ENCODE measurements at regions not wholly inside any gene's neighbourhood (a gene's known extent, or its start where the extent isn't known, plus 50 kb on each side); places are given as distances from the start of the nearest gene placed in this dataset.
"Not testable (repeated sequence)": the region's sequence is repeated elsewhere in the genome, so short reads cannot be mapped to it uniquely, and the experiment has no call there.

DNA sequence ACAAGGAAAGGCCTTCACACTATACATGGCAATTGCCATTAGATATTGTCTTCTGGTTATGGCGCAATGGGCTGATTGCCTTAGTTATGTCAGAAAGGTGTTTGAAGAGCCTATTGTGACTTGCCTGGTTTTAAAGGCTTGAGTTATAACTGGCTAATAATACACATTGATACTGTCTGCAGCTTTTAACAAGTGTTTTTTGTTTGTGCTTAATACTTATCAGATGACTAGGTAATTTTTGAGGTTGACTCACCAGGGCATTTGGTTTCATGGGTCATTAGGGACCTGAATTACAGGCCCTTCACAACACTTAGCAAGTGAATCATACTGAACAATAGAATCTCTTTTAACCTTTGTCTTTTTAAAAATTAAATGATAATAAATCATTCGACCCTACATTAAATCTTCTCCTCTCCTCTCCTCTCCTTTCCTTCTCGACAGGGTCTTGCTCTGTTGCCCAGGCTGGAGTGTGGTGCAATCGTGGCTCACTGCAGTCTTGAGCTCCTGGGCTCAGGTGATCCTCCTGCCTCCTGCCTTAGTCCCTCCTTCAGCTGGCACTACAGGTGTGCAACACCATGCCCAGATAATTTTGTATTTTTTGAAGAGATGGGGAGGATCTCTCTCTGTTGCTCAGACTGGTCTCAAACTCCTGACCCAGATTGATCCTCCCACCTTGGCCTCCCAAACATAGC is 196.3 kb downstream of the JCAD start:
- Histone ChIP-seq H3K36me3 (replicated peaks) (no peaks in the 10 kb centered on the region), H3K27me3 (ENCODE audit: low read depth) (no peaks in the 10 kb centered on the region), H3K9me3 (no peaks in the 10 kb centered on the region), H3K4me1 (no peaks in the 10 kb centered on the region), H3K4me3 (no peak overlapping the region)
- no peak for DNase-seq (ENCODE audit: low spot score in 2 of 2)
- in situ Hi-C loops (cut with MboI; ENCODE audit: low sequenced_read_pairs) = no loop called here

DNA sequence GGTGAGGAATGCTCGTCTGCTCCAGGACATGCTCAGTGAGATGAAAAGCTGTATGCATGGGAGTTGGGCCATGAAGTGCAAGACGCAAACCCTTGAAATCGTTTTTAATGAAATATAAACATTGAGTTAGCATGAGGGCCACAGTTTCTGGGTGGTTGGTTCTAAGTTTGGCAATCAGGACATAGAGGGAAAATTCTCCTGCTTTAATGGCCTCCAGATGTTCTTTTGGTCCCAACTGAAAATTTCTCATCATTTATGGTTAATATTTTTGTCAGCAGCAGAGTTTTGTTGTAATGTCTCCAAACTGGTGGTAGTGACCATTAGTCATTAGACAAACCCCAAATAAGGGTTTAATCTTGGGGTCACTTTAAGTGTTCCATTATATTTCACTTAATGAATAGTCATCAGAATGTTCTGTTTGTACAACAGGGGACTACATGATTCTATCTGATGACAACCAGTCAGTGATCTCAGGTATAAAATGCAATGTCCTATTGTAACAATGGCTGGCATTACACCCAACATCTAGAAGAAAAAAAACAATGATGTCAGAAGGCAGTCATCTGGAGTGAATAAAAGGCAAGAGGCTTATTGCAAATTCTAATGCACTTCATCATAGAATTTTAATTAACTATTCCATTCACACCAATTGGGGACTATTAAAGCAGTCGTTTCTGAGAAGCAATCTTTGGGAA is 197.4 kb downstream of the JCAD start:
- in situ Hi-C loops (cut with MboI; ENCODE audit: low sequenced_read_pairs) = no loop called here

DNA sequence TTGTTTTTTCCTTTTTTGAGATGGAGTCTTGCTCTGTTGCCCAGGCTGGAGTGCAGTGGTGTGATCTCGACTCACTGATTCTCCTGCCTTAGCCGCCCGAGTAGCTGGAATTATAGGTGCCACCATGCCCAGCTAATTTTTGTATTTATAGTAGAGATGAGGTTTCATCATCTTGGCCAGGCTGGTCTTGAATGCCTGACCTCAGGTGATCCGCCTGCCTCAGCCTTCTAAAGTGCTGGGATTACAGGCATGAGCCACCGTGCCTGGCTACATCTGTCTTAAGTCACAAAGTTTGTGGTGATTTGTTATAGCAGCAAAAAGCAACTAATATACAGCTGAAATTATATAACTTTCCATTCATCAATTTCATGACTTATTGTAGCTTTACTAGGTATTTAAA is 198.2 kb downstream of the JCAD start:
- H3K27me3 ChIP-seq (ENCODE audit: low read depth); H3K9me3 ChIP-seq; H3K4me1 ChIP-seq; H3K4me3 ChIP-seq; DNase-seq (ENCODE audit: low spot score in 2 of 2); in situ Hi-C loops (cut with MboI; ENCODE audit: low sequenced_read_pairs); H3K36me3 ChIP-seq (replicated peaks): not testable (repeated sequence)

More for the DNA sequence above, 197.4 kb downstream of the JCAD start:
- Histone ChIP-seq H3K36me3 (replicated peaks) (no peaks in the 10 kb centered on the region), H3K27me3 (ENCODE audit: low read depth) (no peaks in the 10 kb centered on the region), H3K9me3 (no peaks in the 10 kb centered on the region), H3K4me1 (no peaks in the 10 kb centered on the region), H3K4me3 (no peak overlapping the region)
- DNase-seq (ENCODE audit: low spot score in 2 of 2) = no peak

DNA sequence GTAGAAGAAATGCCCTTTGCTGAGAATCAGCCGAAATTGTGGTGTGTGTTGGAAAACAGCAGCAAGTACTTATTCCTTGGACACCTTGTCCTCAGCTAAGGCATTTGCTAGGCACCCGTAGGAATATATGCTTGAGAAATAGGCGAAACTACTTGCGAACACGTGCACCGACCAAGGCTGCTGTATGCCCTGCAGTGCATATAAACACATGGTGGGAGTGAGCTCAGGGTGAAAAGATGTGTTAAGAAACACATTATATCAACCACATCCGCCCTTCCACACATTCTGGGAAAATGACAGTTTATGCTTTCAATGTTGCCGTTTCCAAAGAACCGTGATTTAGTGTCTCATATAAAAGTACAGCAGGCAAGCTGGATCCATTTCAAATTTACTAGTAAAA is 199.2 kb downstream of the JCAD start:
- in situ Hi-C loops (cut with MboI; ENCODE audit: low sequenced_read_pairs) = no loop called here
- no peak overlapping the region for H3K4me3 ChIP-seq
- H3K4me1 ChIP-seq = no peaks in the 10 kb centered on the region
- H3K27me3 ChIP-seq (ENCODE audit: low read depth) = no peaks in the 10 kb centered on the region
- no peaks in the 10 kb centered on the region for H3K36me3 ChIP-seq (replicated peaks)
- no peaks in the 10 kb centered on the region for H3K9me3 ChIP-seq
- DNase-seq (ENCODE audit: low spot score in 2 of 2) = no peak

DNA sequence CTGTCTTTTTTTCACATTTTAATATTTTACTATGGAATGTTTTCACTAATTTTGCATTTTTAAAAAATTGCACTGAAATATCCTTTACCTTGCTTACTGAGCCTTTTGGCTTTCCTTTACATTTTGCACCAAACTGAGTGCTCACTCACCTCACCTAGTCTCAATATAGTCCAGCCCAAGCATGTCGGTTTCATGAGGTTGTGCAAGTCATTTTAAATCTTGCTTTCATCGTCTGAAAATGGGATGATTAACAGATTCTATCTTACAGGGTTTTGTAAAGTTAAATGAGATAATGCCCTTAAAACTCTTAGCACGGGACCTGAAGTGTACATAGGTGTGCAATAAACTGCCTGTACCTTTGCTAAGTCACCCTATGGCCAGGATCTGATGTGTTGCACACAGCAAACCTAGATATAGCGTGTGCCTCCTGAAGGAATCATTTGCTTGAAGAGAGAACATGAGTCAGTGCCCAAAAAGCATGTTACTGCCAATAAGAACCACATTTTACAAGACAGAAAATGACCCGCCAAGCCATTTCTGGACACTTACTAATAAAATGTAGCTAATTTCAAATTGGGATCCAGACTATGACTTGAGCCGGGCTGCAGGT is 199.8 kb downstream of the JCAD start:
- in situ Hi-C loops (cut with MboI; ENCODE audit: low sequenced_read_pairs) = no loop called here
- Histone ChIP-seq H3K4me3 (no peak overlapping the region), H3K4me1 (no peaks in the 10 kb centered on the region), H3K36me3 (replicated peaks) (no peaks in the 10 kb centered on the region), H3K27me3 (ENCODE audit: low read depth) (no peaks in the 10 kb centered on the region), H3K9me3 (no peaks in the 10 kb centered on the region)
- no peak for DNase-seq (ENCODE audit: low spot score in 2 of 2)

DNA sequence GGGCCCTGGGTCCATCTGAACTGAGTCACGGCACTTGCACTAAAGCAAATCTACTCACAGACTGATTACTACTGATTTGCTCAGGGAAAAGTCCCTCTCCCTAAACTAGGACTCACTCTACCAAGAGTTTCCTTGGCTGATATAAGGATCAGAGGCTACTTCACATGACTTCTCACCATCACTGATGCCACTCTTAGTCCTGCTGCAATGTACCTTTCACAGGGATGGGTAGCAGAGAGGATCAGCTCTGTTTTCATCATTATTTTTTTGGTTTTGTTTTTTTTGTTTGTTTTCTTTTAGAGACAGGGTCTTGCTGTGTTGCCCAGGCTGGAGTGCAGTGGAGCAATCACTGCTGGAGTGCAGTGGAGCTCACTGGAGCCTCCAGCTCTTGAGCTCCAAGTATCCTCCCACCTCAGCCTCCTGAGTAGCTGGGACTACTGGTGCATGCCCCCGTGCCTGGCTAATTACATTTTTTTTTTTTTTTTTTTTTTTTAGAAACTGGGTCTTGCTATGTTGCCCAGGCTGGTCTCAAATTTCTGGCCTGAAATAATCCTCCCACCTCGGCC is 200.6 kb downstream of the JCAD start:
- no peak overlapping the region for H3K4me3 ChIP-seq
- no peaks in the 10 kb centered on the region for H3K9me3 ChIP-seq
- in situ Hi-C loops (cut with MboI; ENCODE audit: low sequenced_read_pairs) = no loop called here
- H3K4me1 ChIP-seq = no peaks in the 10 kb centered on the region
- no peaks in the 10 kb centered on the region for H3K27me3 ChIP-seq (ENCODE audit: low read depth)
- H3K36me3 ChIP-seq (replicated peaks) = no peaks in the 10 kb centered on the region
- DNase-seq (ENCODE audit: low spot score in 2 of 2) = no peak

DNA sequence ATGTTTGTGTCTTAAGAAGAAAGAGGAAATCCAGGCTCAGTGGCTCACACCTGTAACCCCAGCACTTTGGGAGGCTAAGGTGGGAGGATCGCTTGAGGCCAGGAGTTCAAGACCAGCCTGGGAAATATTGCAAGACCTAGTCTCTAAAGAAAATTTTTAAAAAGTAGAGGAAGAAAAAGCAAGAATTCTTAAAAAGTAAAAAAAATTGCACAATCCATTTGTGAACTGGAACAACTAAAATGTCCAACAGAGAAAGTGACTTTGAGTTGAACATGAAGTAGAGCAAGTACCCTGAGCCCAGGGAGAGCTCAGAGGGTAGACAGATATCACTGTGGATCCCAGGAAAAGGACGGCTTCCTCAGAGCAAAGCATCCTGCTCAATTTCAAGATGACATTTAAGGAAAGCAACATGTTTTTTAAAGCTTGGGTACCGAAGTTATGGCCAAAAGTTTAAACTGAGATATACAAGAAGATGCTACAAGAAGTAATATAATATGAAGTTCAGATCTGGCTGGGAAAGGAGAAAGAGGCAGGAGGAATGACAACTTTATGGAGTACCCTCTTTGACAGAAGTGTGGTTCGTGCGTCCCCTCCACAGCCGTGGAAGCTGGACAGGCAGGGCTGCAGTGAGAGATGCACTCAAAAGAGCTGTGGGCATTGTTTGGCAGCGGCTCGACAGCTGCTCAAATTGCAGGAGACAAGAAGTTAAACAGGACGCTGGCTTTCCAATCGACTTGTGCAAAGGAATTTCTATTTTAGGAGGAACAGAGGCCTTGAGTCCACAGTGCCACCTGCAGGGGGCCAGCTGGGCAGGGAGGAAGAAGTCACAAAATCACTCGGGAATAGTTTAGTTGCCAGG is 201.3 kb downstream of the JCAD start:
- Histone ChIP-seq H3K9me3 (no peaks in the 10 kb centered on the region), H3K4me3 (no peak overlapping the region), H3K4me1 (no peaks in the 10 kb centered on the region), H3K27me3 (ENCODE audit: low read depth) (no peaks in the 10 kb centered on the region), H3K36me3 (replicated peaks) (no peaks in the 10 kb centered on the region)
- DNase-seq (ENCODE audit: low spot score in 2 of 2) = peak in 1 of 2 experiments; percentile 43
- in situ Hi-C loops (cut with MboI; ENCODE audit: low sequenced_read_pairs) = no loop called here

DNA sequence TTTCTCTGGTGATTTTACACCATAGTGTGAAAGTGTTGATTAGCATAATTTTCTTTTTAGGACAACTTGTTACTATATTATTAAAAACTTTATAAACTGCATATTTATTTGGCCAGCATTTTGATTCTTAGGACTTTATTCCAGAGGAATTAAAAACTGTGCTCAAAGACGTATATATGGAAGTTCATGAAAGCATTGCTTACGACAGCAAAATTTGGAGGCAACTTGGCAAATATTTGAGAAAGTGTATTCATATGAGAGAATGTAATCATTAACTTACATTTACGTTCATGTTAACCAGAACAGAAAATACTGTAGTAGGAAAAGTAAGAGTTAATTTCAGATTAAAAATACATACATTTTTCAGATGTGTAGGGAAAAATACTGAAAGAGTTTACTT is 203.1 kb downstream of the JCAD start:
- no peaks in the 10 kb centered on the region for H3K36me3 ChIP-seq (replicated peaks)
- H3K27me3 ChIP-seq (ENCODE audit: low read depth) = no peaks in the 10 kb centered on the region
- H3K4me1 ChIP-seq = no peaks in the 10 kb centered on the region
- no peak overlapping the region for H3K4me3 ChIP-seq
- H3K9me3 ChIP-seq = no peaks in the 10 kb centered on the region
- in situ Hi-C loops (cut with MboI; ENCODE audit: low sequenced_read_pairs) = no loop called here
- DNase-seq (ENCODE audit: low spot score in 2 of 2) = no peak

DNA sequence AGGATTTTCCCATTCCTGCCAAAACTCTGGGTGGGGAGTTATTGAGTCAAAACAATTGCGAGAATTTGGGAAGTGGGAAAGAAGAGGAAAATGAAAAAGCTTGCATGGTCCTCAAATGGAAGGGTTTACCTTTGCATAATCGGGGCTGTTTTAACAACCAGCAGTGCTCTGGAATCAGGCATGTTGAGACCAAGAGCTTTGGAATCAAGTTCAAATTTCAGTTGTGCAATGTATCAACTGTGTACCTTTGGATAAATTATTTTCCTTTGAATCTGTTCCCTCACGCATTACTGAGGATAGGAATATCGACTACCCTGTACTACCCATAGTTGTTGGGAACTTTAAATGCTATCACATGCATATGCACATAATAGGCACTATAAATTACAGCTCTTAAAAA is 205.5 kb downstream of the JCAD start:
- in situ Hi-C loops (cut with MboI; ENCODE audit: low sequenced_read_pairs) = no loop called here
- Histone ChIP-seq H3K27me3 (ENCODE audit: low read depth) (no peaks in the 10 kb centered on the region), H3K4me1 (no peaks in the 10 kb centered on the region), H3K4me3 (no peak overlapping the region), H3K36me3 (replicated peaks) (no peaks in the 10 kb centered on the region), H3K9me3 (no peaks in the 10 kb centered on the region)
- DNase-seq (ENCODE audit: low spot score in 2 of 2) = no peak

DNA sequence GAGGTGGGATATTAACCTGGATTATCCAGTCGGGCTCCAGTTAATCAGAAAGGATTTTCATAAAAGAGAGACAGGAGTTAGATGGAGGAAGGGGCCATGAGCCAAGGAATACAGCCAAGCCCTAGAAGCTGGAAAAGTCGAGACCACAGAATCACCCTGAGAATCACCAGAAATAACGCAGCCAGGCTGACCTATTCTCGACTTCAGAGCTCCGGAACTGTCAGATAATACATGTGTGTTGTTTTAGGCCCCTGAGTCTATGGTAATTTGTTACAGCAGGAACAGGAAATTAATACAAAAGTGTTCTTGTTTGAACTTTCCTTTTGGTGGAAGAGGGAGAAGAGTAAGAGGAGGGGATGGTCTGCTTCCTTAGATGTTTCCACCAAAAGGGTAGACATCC is 208.1 kb downstream of the JCAD start:
- in situ Hi-C loops (cut with MboI; ENCODE audit: low sequenced_read_pairs) = no loop called here
- Histone ChIP-seq H3K9me3 (no peaks in the 10 kb centered on the region), H3K27me3 (ENCODE audit: low read depth) (no peaks in the 10 kb centered on the region), H3K4me1 (no peaks in the 10 kb centered on the region), H3K36me3 (replicated peaks) (no peaks in the 10 kb centered on the region), H3K4me3 (no peak overlapping the region)
- no peak for DNase-seq (ENCODE audit: low spot score in 2 of 2)

DNA sequence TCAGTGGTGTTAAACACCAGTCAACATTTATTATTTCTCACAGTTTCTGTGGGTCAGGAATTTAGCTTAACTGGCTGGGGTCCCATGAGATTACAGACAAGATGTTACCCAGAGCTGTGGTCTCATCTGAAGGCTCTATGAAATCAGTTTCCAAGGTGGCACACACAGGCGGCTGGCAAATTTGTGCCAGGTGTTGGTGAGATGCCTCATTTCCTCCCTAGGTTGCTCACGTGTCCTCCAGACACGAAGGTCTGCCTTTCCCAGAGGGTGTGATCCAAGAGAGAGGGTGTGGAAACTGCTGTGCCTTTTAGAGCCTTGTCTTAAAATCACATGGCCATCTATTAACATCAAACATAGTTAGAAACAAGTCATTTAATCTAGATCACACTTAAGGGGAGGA is 209.0 kb downstream of the JCAD start:
- in situ Hi-C loops (cut with MboI; ENCODE audit: low sequenced_read_pairs) = no loop called here
- H3K4me1 ChIP-seq = no peaks in the 10 kb centered on the region
- DNase-seq (ENCODE audit: low spot score in 2 of 2) = no peak

DNA sequence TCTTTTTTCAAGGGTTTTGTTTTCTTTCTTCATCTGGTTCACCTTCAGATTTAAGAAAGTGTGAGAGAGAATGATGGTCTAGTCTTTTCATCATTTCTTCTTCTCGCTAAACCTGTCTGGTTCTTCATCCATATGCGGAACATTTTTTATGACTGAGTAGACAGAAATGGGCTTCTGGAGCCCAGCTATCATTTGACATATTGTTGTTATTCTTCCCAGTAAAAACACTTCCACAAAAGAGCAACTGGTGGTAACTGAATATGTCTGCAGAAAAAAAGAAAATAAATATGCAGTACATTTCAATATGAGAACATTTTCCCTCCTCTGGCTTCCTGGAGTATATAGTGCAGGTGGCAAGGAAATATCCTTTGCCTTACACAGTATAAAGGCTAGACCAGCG is 209.5 kb downstream of the JCAD start:
- Histone ChIP-seq H3K9me3 (no peaks in the 10 kb centered on the region), H3K36me3 (replicated peaks) (no peaks in the 10 kb centered on the region), H3K27me3 (ENCODE audit: low read depth) (no peaks in the 10 kb centered on the region), H3K4me3 (no peak overlapping the region), H3K4me1 (no peaks in the 10 kb centered on the region)
- in situ Hi-C loops (cut with MboI; ENCODE audit: low sequenced_read_pairs) = no loop called here
- DNase-seq (ENCODE audit: low spot score in 2 of 2) = no peak

More for the DNA sequence above, 209.0 kb downstream of the JCAD start:
- Histone ChIP-seq H3K27me3 (ENCODE audit: low read depth) (no peaks in the 10 kb centered on the region), H3K4me3 (no peak overlapping the region), H3K36me3 (replicated peaks) (no peaks in the 10 kb centered on the region), H3K9me3 (no peaks in the 10 kb centered on the region)

DNA sequence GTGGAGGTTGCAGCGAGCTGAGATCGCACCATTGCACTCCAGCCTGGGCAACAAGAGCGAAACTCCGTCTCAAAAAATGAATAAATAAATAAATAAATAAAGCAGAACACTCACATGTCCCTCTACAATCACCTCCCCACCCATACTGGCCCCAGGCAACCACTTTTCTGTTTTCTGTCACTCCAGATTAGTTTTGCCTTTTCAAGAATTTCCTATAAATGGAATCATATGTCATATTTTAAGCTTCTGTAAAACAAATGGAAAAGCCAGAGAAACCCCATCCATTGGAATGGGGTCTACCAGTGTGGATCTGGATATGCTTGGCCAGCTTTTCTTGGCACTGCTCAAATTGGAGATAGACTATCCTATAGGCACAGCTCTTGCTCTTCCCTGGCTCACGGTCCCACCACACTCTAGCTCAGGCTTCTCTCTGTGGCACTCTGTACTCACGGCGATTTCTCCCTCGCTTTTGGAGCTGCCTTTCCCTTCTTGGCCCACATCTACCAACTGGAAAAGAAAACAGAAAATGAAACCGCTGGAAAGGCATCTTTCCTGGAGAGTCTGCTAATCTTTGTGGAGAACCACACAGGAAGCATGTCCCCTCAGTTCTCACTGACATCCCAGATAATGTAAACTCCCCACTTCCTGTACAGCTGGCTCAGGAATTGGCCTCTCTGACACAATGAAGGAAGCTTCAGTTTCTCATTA is 210.1 kb downstream of the JCAD start:
- DNase-seq (ENCODE audit: low spot score in 2 of 2) = no peak
- Histone ChIP-seq H3K4me3 (no peak overlapping the region), H3K36me3 (replicated peaks) (no peaks in the 10 kb centered on the region), H3K27me3 (ENCODE audit: low read depth) (no peaks in the 10 kb centered on the region), H3K9me3 (no peaks in the 10 kb centered on the region), H3K4me1 (no peaks in the 10 kb centered on the region)
- in situ Hi-C loops (cut with MboI; ENCODE audit: low sequenced_read_pairs) = no loop called here

Measured in HAP-1 (cell line).